HL-60 (cell line): ENCODE measurements at regions not wholly inside any gene's neighbourhood (a gene's known extent, or its start where the extent isn't known, plus 50 kb on each side); places are given as distances from the start of the nearest gene placed in this dataset.
A peak's percentile ranks its signal among the peaks of the same experiment; 100 is the strongest.

ENCODE experiments used
- DNase-seq, 2 experiments: peaks; one replicate each; pipeline ENCODE4 v3.0.0-alpha.2; 2010 to 2020; ENCODE audit warnings: low read depth in 1 of 2, low spot score in 1 of 2
- H3K27ac ChIP-seq: fragments of 250-450 bp; sonication (Bioruptor Pico); replicated peaks from 2 replicates; pipeline ENCODE4 v1.5.1; 2020; ENCODE audit warnings: mild to moderate bottlenecking, moderate library complexity
- H3K27me3 ChIP-seq: fragments of 250-450 bp; sonication (Bioruptor Pico); 2 replicates; pipeline ENCODE4 v1.5.1; 2021; ENCODE audit warnings: mild to moderate bottlenecking, moderate library complexity; ENCODE audit not compliant: insufficient read depth, poor library complexity, severe bottlenecking
- H3K4me3 ChIP-seq: replicated peaks from 2 replicates; pipeline ENCODE4 v1.5.1; 2011; ENCODE audit warnings: mild to moderate bottlenecking, control low read depth, low read length; ENCODE audit not compliant: insufficient read depth
- GABPA ChIP-seq: IDR thresholded peaks from 2 replicates; pipeline ENCODE4 v1.6.1; 2012; ENCODE audit warnings: low read depth
- POLR2AphosphoS5 ChIP-seq: IDR thresholded peaks from 2 replicates; pipeline ENCODE4 v1.6.1; 2012; ENCODE audit warnings: low read depth
- SPI1 ChIP-seq: IDR thresholded peaks from 2 replicates; pipeline ENCODE4 v1.6.1; 2012; ENCODE audit warnings: low read depth, mild to moderate bottlenecking, borderline replicate concordance
- TF ChIP-seq, protein P1 (sequence below): IDR thresholded peaks from one replicate; pipeline ENCODE4 v1.5.1; 2011; ENCODE audit warnings: low read length, control low read depth, inconsistent platforms; ENCODE audit not compliant: insufficient read depth
- TF ChIP-seq, protein P2 (sequence below): IDR thresholded peaks from 2 replicates; pipeline ENCODE4 v1.6.1; 2012; ENCODE audit warnings: low read depth; ENCODE audit not compliant: insufficient replicate concordance

DNA sequence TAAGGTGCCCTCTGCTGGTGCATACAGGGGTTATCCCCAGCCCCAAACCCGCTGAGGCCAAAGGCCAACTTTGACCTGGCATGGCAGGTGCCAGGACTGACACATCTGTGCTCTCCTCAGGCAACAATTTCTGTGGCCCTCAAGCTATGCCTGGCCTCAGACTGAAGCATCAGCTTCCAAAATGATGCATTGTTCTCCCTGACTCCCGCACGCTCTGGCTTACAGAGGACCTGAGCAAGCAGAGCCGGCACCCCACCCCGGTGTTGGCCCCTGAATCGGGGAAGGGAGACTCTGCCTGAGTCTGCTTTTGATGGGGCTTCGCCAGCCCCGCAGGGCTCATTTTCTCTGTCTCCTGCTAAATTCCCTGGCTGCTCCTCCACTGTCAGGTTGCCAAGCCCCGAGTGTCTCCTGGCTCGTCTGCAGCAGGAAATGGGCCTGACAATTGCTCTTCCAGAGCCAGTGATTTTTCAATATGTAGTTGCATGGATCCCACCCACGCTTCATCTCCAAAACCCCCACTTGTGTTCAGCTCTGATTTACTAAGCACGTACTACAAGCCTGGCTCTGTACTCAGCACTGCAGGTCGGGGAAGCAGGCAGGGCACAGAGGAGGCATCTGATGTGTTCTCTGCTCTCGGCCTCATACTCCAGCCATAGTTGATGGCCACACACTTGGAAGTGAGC is 126.1 kb downstream of the SLC38A6 start:
- Histone ChIP-seq H3K27ac (no peak overlapping the region), H3K27me3 (no peaks in the 10 kb centered on the region), H3K4me3 (no peak overlapping the region)
- DNase-seq: no peak
- TF ChIP-seq, protein P1, sequence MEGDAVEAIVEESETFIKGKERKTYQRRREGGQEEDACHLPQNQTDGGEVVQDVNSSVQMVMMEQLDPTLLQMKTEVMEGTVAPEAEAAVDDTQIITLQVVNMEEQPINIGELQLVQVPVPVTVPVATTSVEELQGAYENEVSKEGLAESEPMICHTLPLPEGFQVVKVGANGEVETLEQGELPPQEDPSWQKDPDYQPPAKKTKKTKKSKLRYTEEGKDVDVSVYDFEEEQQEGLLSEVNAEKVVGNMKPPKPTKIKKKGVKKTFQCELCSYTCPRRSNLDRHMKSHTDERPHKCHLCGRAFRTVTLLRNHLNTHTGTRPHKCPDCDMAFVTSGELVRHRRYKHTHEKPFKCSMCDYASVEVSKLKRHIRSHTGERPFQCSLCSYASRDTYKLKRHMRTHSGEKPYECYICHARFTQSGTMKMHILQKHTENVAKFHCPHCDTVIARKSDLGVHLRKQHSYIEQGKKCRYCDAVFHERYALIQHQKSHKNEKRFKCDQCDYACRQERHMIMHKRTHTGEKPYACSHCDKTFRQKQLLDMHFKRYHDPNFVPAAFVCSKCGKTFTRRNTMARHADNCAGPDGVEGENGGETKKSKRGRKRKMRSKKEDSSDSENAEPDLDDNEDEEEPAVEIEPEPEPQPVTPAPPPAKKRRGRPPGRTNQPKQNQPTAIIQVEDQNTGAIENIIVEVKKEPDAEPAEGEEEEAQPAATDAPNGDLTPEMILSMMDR: peak; percentile 2
- TF ChIP-seq GABPA: no peak
- TF ChIP-seq SPI1: no peak

DNA sequence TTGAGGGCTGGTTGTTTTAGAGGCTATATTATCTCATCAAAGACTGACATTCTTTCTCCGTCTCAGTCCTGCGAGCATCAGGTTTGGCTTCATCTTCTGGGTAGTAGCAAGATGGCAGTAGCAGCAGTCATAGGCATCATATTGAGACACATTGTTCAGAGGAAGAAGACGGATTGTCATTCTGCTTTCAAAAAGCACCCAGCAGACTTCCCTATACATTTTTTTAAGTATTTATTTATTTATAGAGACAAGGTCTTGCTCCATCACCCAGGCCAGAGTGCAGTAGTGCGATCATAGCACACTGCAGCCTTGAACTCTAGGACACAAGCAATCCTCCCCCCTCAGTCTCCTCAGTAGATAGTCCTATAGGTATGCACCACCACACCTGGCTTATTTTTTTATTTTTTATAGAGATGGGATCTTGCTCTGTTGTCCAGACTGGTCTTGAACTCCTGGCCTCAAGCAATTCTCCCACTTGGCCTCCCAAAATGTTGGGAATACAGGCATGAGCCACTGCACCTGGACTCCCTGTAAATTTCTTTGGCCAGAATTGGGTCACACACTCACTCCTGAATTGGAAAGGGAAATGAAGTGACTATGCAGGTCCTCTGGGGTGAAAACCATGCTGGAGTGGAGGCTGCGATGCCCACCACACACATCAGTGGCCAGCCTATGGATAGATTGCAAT is 125.4 kb downstream of the SLC38A6 start:
- no peaks in the 10 kb centered on the region for H3K27me3 ChIP-seq
- TF ChIP-seq POLR2AphosphoS5 (no peak), GABPA (no peak), SPI1 (no peak)
- TF ChIP-seq, protein P2, sequence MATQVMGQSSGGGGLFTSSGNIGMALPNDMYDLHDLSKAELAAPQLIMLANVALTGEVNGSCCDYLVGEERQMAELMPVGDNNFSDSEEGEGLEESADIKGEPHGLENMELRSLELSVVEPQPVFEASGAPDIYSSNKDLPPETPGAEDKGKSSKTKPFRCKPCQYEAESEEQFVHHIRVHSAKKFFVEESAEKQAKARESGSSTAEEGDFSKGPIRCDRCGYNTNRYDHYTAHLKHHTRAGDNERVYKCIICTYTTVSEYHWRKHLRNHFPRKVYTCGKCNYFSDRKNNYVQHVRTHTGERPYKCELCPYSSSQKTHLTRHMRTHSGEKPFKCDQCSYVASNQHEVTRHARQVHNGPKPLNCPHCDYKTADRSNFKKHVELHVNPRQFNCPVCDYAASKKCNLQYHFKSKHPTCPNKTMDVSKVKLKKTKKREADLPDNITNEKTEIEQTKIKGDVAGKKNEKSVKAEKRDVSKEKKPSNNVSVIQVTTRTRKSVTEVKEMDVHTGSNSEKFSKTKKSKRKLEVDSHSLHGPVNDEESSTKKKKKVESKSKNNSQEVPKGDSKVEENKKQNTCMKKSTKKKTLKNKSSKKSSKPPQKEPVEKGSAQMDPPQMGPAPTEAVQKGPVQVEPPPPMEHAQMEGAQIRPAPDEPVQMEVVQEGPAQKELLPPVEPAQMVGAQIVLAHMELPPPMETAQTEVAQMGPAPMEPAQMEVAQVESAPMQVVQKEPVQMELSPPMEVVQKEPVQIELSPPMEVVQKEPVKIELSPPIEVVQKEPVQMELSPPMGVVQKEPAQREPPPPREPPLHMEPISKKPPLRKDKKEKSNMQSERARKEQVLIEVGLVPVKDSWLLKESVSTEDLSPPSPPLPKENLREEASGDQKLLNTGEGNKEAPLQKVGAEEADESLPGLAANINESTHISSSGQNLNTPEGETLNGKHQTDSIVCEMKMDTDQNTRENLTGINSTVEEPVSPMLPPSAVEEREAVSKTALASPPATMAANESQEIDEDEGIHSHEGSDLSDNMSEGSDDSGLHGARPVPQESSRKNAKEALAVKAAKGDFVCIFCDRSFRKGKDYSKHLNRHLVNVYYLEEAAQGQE: no peak
- TF ChIP-seq, protein P1: no peak
- no peak overlapping the region for H3K27ac ChIP-seq
- no peak overlapping the region for H3K4me3 ChIP-seq
- no peak for DNase-seq

DNA sequence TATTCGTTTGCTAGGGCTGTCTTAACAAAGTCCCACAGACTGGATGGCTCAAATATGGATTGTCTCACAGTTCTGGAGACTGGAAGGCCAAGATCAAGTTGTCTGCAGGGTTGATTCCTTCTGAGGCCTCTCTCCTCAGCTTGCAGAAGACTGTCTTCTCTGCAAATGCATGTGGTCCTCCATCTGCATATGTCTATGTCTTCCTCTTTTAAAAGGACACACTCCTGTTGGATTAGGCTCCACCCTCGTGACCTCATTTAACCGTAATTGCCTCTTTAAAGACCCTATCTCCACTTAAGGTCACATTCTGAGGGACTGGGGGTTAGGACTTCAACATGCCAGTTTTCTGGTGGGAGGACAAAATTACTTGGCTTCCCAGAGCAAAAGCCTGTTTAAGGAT is 123.3 kb downstream of the SLC38A6 start:
- Histone ChIP-seq H3K27ac (no peak overlapping the region; the same call in 1 of the 2 replicates), H3K27me3 (no peaks in the 10 kb centered on the region), H3K4me3 (no peak overlapping the region)
- no peak for DNase-seq
- TF ChIP-seq GABPA (no peak), SPI1 (no peak; the same call in 1 of the 2 replicates), POLR2AphosphoS5 (no peak)
- TF ChIP-seq, protein P1: no peak
- TF ChIP-seq, protein P2: no peak
